ENCODE measurements at regions not wholly inside any gene's neighbourhood (a gene's known extent, or its start where the extent isn't known, plus 50 kb on each side); places are given as distances from the start of the nearest gene placed in this dataset.

- no peak overlapping the region for H3K4me2 ChIP-seq (ENCODE audit: low read depth, low read length)
- 0% methylated on average over 3 of the region's 3 CpGs for WGBS (ENCODE audit: low lambda C conversion rate)
- no peaks in the 10 kb centered on the region for H3K27me3 ChIP-seq (ENCODE audit: control insufficient read depth in 1 of 2, insufficient read depth in 2 of 2, low read length in 2 of 2)
- FAIRE-seq, result no peak
- no peak for TF ChIP-seq RORA (CRISPR knock-in tag; IDR thresholded peaks at IDR 0.05)
- TF ChIP-seq ZNF552 (CRISPR knock-in tag; IDR thresholded peaks at IDR 0.05; ENCODE audit: borderline replicate concordance), result no peak
- TF ChIP-seq KLF16 (CRISPR knock-in tag; IDR thresholded peaks at IDR 0.05), result no peak
- TF ChIP-seq ZNF639 (CRISPR knock-in tag; conservative IDR thresholded peaks at IDR 0.05), result no peak
- no peak for TF ChIP-seq NR2F6 (IDR thresholded peaks at IDR 0.05)
- no peak for TF ChIP-seq NR2F6 (CRISPR knock-in tag; IDR thresholded peaks at IDR 0.05)
- ChIA-PET POLR2A (no interaction called here), CTCF (ENCODE audit: low intra/inter-chr PET ratio, low total read pairs) (no interaction called here)
- in situ Hi-C loops (cut with HindIII; ENCODE audit: extremely low pct_ligation_motif_present, low pct_unique_long_range_greater_than_20kb) (no loop called here), intact Hi-C loops (cut with micrococcal nuclease; ENCODE audit: unreplicated experiment) (no loop called here)
- no peak overlapping the region for H3K27ac ChIP-seq (ENCODE audit: extremely low read length, insufficient read depth, low read length)
- no peak for DNase-seq (ENCODE audit: low spot score)
- H4K20me1 ChIP-seq (ENCODE audit: insufficient read depth, low read length), result no peaks in the 10 kb centered on the region
- H2AFZ ChIP-seq (ENCODE audit: low read length), result no peak overlapping the region
- no peak for ATAC-seq
- no peaks in the 10 kb centered on the region for H3K9me3 ChIP-seq (ENCODE audit: low read length)
- no peaks in the 10 kb centered on the region for H3K36me3 ChIP-seq (replicated peaks in 1 of 2; ENCODE audit: control insufficient read depth in 1 of 2, insufficient read depth in 2 of 2, low read length in 2 of 2)
- no peak overlapping the region for H3K9ac ChIP-seq (ENCODE audit: insufficient read depth, low read depth, low read length)
- no peaks in the 10 kb centered on the region for H3K79me2 ChIP-seq (ENCODE audit: insufficient read depth, low read length)
- H3K4me1 ChIP-seq (ENCODE audit: insufficient read depth, low read length), result no peaks in the 10 kb centered on the region
- no TSS peak for BruUV-seq (replicated peaks)
- no peak overlapping the region for H3K4me3 ChIP-seq (replicated peaks in 1 of 3; ENCODE audit: insufficient read depth in 1 of 3, low read depth in 2 of 3, low read length in 3 of 3)
These were observed 268.6 kb upstream of the CLINT1 start for GRCh38 chr5:158127536-158127935.

GRCh38 chr5:158126442-158127405 lies 267.8 kb upstream of the CLINT1 start:
- Histone ChIP-seq H3K27ac (ENCODE audit: extremely low read length, insufficient read depth, low read length) (no peak overlapping the region), H3K9ac (ENCODE audit: insufficient read depth, low read depth, low read length) (no peak overlapping the region), H3K4me1 (ENCODE audit: insufficient read depth, low read length) (no peaks in the 10 kb centered on the region), H2AFZ (ENCODE audit: low read length) (no peak overlapping the region), H3K4me3 (replicated peaks in 1 of 3; ENCODE audit: insufficient read depth in 1 of 3, low read depth in 2 of 3, low read length in 3 of 3) (no peak overlapping the region), H3K36me3 (replicated peaks in 1 of 2; ENCODE audit: control insufficient read depth in 1 of 2, insufficient read depth in 2 of 2, low read length in 2 of 2) (no peaks in the 10 kb centered on the region), H3K9me3 (ENCODE audit: low read length) (no peaks in the 10 kb centered on the region), H4K20me1 (ENCODE audit: insufficient read depth, low read length) (no peaks in the 10 kb centered on the region), H3K4me2 (ENCODE audit: low read depth, low read length) (no peak overlapping the region), H3K79me2 (ENCODE audit: insufficient read depth, low read length) (no peaks in the 10 kb centered on the region), H3K27me3 (ENCODE audit: control insufficient read depth in 1 of 2, insufficient read depth in 2 of 2, low read length in 2 of 2) (no peaks in the 10 kb centered on the region)
- in situ Hi-C loops (cut with HindIII; ENCODE audit: extremely low pct_ligation_motif_present, low pct_unique_long_range_greater_than_20kb) (no loop called here), intact Hi-C loops (cut with micrococcal nuclease; ENCODE audit: unreplicated experiment) (no loop called here)
- 17% methylated on average over 11 of the region's 11 CpGs for WGBS (ENCODE audit: low lambda C conversion rate)
- ChIA-PET POLR2A (no interaction called here), CTCF (ENCODE audit: low intra/inter-chr PET ratio, low total read pairs) (no interaction called here)
- DNase-seq (ENCODE audit: low spot score) (no peak), FAIRE-seq (no peak), ATAC-seq (no peak)
- BruUV-seq (replicated peaks), result no TSS peak
- TF ChIP-seq ETV5 (CRISPR knock-in tag; IDR thresholded peaks at IDR 0.05; ENCODE audit: borderline replicate concordance) (no peak), SOX13 (IDR thresholded peaks at IDR 0.05) (no peak), SOX13 (CRISPR knock-in tag; conservative IDR thresholded peaks at IDR 0.05 in 1 of 2, IDR thresholded peaks at IDR 0.05 in 1 of 2) (no peak), TFDP1 (CRISPR knock-in tag; IDR thresholded peaks at IDR 0.05; ENCODE audit: borderline replicate concordance) (no peak), ZBTB42 (CRISPR knock-in tag; IDR thresholded peaks at IDR 0.05) (no peak), JUNB (CRISPR knock-in tag; IDR thresholded peaks at IDR 0.05; ENCODE audit: borderline replicate concordance) (no peak), XBP1 (CRISPR knock-in tag; IDR thresholded peaks at IDR 0.05) (no peak), HOXA3 (CRISPR knock-in tag; IDR thresholded peaks at IDR 0.05) (no peak), ZBTB43 (CRISPR knock-in tag; conservative IDR thresholded peaks at IDR 0.05) (no peak)
